Effector memory CD8-positive, alpha-beta T cell (primary cell): ENCODE measurements at regions not wholly inside any gene's neighbourhood (a gene's known extent, or its start where the extent isn't known, plus 50 kb on each side); places are given as distances from the start of the nearest gene placed in this dataset.

Experiments
- ATAC-seq: fragments of 150-1000 bp; cut with Tn5 transposase; replicated peaks from 2 replicates; pipeline ENCODE4 v1.10.0; 2021; ENCODE audit warnings: mild to moderate bottlenecking, moderate library complexity
- DNase-seq, 3 experiments: peaks; one replicate each; pipeline ENCODE4 v3.0.0; 2021
- H3K27ac Mint-ChIP-seq, 2 donors: one replicate each; pipeline ENCODE4 v1.8.0; 2022; ENCODE audit warnings: mild to moderate bottlenecking in 2 of 2, mixed read lengths in 2 of 2, moderate library complexity in 2 of 2
- H3K27me3 Mint-ChIP-seq, 2 donors: one replicate each; pipeline ENCODE4 v1.8.0; 2022; ENCODE audit warnings: mixed read lengths in 2 of 2
- H3K36me3 Mint-ChIP-seq: one replicate; pipeline ENCODE4 v1.8.0; 2022; ENCODE audit warnings: mild to moderate bottlenecking, moderate library complexity, mixed read lengths; ENCODE audit not compliant: insufficient read depth
- H3K4me1 Mint-ChIP-seq, 2 donors: one replicate each; pipeline ENCODE4 v1.8.0; 2022; ENCODE audit warnings: low read depth in 2 of 2, mixed read lengths in 2 of 2
- H3K4me3 Mint-ChIP-seq, 2 donors: one replicate each; pipeline ENCODE4 v1.8.0; 2022; ENCODE audit warnings: mild to moderate bottlenecking in 2 of 2, mixed read lengths in 2 of 2, moderate library complexity in 2 of 2
- H3K9me3 Mint-ChIP-seq, 2 donors: one replicate each; pipeline ENCODE4 v1.8.0; 2022; ENCODE audit warnings: mixed read lengths in 2 of 2

DNA sequence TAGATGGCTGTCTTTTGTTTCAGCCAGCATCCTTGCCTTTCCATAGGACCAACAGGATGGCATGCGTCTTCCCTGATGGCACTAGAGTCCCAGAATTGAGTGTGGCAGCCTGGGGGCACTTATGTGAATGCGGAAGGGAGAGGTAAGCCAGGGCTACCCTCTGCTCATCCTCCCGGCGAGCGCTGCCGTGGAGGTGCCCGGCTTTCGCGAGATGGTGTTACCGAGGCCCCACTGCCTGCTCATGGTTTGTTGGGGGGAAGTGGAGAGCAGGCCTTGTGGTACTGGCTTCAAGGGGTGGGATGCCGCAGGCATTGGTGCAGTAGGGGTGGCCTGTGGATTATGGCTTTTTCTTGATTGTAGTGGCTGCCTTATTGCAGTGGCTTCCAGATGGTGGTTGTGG is 174.3 kb downstream of the AACS start:
- Mint-ChIP-seq H3K27me3 (peaks cover 38 to 73% of the 10 kb centered on the region in 2 donors), H3K27ac (no peak overlapping the region), H3K4me3 (no peak overlapping the region), H3K36me3 (peaks cover 2% of the 10 kb centered on the region), H3K9me3 (no peaks in the 10 kb centered on the region), H3K4me1 (no peaks in the 10 kb centered on the region)
- no peak for ATAC-seq
- no peak for DNase-seq

DNA sequence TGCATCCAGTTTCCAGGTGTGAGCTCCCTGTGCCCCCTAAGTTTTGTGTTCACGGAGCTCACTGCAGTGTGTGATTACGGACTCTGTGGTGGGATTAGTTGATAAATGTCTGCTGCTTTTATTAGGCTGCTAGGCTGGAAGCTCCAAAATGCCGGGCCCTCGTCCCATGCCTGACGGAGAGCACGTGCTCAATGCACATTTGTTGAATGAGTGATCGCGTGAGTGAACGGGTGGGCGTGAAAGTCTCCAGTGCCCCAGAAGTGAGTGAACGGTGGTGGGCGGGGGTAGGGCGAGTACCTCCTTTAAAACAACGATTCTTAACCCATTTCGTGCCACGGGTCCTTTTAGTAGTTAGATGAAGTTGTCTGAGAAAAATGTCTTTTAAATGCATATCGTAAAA is 175.5 kb downstream of the AACS start:
- DNase-seq (no peak), ATAC-seq (no peak)
- no peak overlapping the region for H3K4me3 Mint-ChIP-seq
- no peaks in the 10 kb centered on the region for H3K4me1 Mint-ChIP-seq
- peaks cover 44 to 70% of the 10 kb centered on the region in 2 donors for H3K27me3 Mint-ChIP-seq
- H3K9me3 Mint-ChIP-seq = no peaks in the 10 kb centered on the region
- no peak overlapping the region for H3K27ac Mint-ChIP-seq
- peaks cover 2% of the 10 kb centered on the region for H3K36me3 Mint-ChIP-seq

DNA sequence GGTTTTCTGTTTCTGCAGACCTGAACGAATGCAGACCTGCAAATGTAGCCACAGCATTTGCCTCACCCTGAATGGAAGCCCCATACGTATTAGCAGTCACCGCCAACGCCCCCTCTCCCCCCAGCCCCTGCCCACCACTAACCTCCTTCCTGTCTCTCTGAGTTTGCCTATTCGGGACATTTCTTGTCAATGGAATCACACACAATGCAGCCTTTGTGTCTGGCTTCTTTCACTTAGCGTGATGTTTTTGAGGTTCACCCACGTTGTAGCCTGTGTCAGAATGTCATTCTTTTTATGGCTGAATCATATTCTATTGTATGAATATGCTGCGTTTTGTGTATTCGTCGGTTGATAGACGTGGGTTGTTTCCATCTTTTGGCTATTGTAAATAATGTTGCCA is 178.6 kb downstream of the AACS start:
- ATAC-seq (no peak), DNase-seq (no peak)
- H3K9me3 Mint-ChIP-seq = no peaks in the 10 kb centered on the region
- peaks cover 54 to 63% of the 10 kb centered on the region in 2 donors for H3K27me3 Mint-ChIP-seq
- H3K27ac Mint-ChIP-seq = no peak overlapping the region
- H3K4me1 Mint-ChIP-seq = no peaks in the 10 kb centered on the region
- no peaks in the 10 kb centered on the region for H3K36me3 Mint-ChIP-seq
- H3K4me3 Mint-ChIP-seq = no peak overlapping the region

DNA sequence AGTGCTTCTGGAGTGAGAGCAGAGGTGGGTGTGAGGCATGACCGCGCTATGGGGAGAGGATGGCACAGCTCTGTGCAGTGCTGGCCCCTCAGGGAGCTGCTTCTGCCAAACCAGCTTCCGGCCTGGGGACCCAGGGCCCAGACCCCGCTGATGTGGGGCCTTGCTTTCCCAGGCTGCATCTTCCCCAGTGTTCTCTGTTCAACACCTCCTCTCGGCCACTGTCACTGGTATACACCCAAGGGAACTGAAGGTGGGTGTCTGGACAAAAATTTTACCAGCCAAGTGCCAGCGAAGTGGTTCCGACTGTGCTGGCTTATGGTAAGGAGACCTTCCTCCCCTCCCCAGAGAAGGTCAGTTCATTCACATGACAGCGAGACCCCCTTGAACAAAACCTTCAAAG is 179.1 kb downstream of the AACS start:
- no peak for ATAC-seq
- Mint-ChIP-seq H3K27me3 (peaks cover 50 to 63% of the 10 kb centered on the region in 2 donors), H3K4me3 (no peak overlapping the region), H3K36me3 (no peaks in the 10 kb centered on the region), H3K9me3 (no peaks in the 10 kb centered on the region), H3K27ac (no peak overlapping the region), H3K4me1 (no peaks in the 10 kb centered on the region)
- DNase-seq = no peak

DNA sequence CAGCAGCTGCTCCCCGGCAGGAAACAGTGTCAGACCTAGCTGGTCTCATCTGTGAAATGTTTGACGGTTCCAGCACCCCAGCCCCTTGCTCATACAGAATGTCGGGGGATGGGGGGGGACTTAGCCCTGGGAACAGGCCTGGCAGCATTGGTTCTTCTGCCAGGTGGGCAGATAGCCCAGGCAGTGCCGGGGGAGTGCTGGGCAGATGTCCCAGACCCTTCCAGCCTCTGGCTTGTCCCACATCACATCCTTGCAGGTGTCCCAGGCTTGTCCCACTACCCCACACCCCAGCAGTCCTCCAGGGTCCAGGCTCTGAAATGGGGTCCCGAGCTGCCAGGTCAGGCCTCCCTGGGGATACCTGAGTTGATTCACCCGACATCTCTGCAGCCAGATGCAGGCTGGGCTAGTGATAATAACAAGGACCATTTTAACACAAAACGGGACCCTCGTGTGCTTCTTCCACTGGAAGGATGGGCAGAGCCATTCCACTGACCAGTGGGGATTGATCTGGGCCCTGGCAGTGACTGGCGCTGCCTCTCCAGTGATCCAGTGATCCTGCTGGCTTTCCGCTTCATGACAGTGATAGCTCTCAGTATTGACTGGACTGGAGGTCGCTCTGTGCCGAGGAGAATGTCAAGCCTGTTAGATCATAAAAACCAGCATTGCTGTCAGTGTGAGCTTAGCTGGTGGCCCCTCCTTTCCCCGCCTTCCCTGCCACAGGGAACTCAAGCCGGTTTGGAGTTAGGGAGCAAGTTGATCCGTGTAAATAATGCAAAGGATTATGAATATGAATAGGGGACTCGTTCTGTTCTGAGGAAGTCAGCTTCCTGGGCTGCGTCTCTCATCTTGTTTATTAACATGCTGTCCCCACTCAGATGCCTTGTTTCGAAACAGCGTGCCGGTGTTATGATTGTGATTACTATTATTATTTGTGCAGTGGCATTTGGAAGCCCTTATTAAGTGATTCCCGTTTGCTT is 180.6 kb downstream of the AACS start:
- H3K27ac Mint-ChIP-seq = no peak overlapping the region
- DNase-seq = no peak
- peaks cover 52 to 54% of the 10 kb centered on the region in 2 donors for H3K27me3 Mint-ChIP-seq
- H3K9me3 Mint-ChIP-seq = no peaks in the 10 kb centered on the region
- no peaks in the 10 kb centered on the region for H3K4me1 Mint-ChIP-seq
- no peak overlapping the region for H3K4me3 Mint-ChIP-seq
- no peaks in the 10 kb centered on the region for H3K36me3 Mint-ChIP-seq
- ATAC-seq = no peak

DNA sequence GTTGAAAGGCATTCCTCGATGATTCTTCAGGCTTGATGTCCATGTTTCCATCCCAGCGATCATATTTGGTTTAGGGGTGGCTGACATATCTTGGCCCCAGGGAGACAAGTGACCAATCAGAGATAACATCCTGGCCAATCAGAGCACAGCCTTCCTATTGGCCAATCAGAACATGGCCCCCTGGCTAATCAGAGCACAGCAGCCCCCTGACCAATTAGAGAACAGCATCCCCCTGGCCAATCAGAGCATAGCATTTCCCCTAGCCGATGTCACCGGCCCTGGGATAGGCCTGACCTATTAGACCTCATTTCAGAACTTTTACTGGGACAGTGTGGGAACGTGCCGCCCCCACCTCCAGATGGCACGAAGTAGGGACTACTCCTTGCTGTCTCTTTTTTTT is 182.2 kb downstream of the AACS start:
- Mint-ChIP-seq H3K9me3 (no peaks in the 10 kb centered on the region), H3K36me3 (no peaks in the 10 kb centered on the region), H3K27me3 (peaks cover 45 to 50% of the 10 kb centered on the region in 2 donors)

DNA sequence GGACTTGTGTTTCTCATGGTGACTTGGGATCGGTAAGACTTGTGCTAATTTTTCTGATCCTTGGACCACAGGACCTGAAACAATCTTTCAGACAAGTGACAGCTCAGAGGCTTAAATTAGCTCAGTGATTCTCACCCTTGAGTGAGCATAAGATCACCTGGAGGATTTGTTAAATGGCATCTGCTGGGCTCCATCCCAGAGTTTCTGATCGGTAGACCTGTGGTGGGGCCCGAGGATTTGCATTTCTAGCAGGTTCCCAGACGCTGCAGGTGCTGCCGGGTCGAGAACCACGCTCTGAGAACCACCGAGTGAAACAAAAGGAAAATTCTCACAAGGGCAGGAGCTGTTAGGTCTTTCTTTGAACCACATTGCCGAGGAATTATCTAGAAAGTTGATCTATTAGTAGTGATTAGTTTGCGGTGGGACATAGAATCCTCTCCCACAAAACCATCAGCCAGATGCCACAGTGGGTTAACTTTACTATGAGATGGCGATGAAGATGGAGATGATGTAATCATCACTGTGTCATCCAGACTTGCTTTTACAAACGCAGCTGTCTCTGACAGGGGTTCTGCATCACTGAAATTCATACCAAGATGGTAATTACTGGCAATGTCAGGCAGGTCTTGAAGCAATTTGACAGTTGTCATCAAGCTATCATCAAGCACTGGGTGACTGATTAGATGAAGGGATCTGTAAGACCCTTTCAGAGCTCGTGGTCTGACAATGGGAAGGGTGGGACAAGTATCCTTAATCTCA is 184.0 kb downstream of the AACS start:
- DNase-seq = no peak
- Mint-ChIP-seq H3K36me3 (no peaks in the 10 kb centered on the region), H3K4me1 (no peaks in the 10 kb centered on the region), H3K9me3 (no peaks in the 10 kb centered on the region), H3K4me3 (no peak overlapping the region), H3K27ac (no peak overlapping the region), H3K27me3 (peaks cover 39 to 52% of the 10 kb centered on the region in 2 donors)
- ATAC-seq = no peak

More for the DNA sequence above, 182.2 kb downstream of the AACS start:
- no peak for ATAC-seq
- H3K4me3 Mint-ChIP-seq = no peak overlapping the region
- no peak overlapping the region for H3K27ac Mint-ChIP-seq
- DNase-seq = no peak
- no peaks in the 10 kb centered on the region for H3K4me1 Mint-ChIP-seq

DNA sequence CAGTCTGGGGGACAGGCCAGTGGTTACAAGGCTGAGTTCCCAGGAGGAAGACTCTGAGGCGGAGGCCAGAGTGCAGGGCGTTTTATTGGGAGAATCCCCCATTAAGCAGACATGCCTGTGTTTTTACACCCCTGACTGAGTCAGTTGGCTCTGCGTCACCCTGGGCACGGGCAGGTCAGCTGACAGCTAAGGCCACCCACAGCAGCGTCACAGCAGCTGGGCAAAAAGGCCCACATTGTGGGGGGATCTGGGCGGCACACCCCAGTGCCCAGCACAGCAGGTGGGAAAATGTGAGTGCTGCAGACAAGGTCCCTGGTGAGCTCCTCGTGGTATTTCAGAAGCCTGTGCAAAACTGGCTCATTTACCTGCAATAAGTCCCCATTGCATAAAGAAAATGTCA is 184.7 kb downstream of the AACS start:
- no peak for ATAC-seq
- no peak for DNase-seq
- H3K36me3 Mint-ChIP-seq = no peaks in the 10 kb centered on the region
- no peak overlapping the region for H3K27ac Mint-ChIP-seq
- no peaks in the 10 kb centered on the region for H3K4me1 Mint-ChIP-seq
- H3K4me3 Mint-ChIP-seq = no peak overlapping the region
- no peaks in the 10 kb centered on the region for H3K9me3 Mint-ChIP-seq
- peaks cover 33 to 51% of the 10 kb centered on the region in 2 donors for H3K27me3 Mint-ChIP-seq

DNA sequence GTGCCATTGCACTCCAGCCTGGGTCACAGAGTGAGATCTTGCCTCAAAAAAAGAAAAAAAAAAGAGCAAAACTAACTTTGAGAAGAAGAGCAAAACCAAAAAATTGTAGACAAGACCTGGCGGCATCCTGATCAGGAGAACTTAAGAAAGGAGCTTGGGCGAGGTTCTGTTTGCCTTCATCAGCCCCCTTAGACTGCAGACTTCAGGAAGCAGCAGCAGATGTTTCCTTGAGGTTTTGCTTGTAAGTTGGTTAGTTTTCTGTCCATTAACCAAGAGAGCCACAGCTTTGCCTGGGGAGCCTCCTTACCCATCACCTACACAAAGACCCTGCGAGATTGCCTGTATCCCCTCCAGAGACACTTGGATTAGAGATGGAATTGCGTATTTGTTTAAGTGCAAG is 189.0 kb downstream of the AACS start:
- Mint-ChIP-seq H3K27ac (no peak overlapping the region), H3K4me1 (no peaks in the 10 kb centered on the region), H3K9me3 (no peaks in the 10 kb centered on the region), H3K27me3 (peaks cover 21 to 38% of the 10 kb centered on the region in 2 donors), H3K36me3 (no peaks in the 10 kb centered on the region), H3K4me3 (no peak overlapping the region)
- ATAC-seq = no peak
- DNase-seq = no peak

DNA sequence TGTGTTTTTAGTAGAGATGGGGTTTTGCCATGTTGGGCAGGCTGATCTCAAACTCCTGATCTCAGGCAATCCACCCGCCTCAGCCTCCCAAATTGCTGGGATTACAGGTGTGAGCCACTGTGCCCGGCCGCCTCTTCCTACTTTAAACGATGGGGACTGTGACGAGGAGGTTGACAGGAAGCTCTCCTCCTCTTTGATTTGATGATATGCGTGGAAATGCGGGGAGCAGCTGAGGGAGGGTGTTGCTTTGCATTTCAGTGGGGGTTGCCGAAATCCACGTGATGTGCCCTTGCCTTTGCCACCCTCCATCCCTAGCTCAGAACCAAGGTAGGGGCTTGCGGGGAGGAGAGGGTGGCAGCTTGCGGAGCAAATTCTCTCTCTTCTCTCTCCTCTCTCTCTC is 189.6 kb downstream of the AACS start:
- DNase-seq (no peak), ATAC-seq (no peak)
- Mint-ChIP-seq H3K4me1 (no peaks in the 10 kb centered on the region), H3K27ac (no peak overlapping the region), H3K4me3 (no peak overlapping the region), H3K27me3 (peaks cover 21 to 35% of the 10 kb centered on the region in 2 donors), H3K36me3 (no peaks in the 10 kb centered on the region), H3K9me3 (no peaks in the 10 kb centered on the region)

DNA sequence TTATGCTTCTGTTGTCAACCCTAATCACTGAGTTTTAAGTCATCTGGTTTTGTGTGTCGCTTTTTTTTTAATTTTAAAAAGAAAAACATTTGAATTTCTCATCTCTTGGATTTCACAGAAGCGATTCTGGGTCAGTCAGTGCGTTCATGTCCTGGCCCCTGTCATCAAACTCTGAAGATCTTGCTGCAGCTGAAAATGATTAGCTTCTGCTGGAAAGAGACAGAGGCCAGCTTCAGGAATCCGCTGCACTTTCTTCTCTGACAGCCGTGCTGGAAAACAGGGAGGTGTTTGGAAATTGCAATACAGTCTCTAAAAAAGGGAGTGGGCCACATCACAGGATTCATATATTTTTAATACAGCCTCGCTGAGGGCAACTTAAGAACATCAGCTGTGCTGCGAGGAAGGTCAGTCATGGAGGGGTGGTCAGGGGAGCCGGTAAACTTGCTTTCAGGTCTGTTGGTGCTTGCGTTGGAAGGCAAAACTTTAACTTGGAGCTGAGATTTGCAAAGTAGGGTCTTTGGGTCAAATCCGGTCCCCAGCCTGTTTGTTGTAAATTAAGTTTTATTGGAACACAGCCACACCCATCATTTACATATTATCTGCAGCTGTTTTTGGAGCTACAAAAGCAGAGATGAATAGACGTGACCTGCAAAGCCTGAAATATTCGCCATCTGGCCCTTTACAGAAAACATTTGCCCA is 190.8 kb downstream of the AACS start:
- peaks cover 14 to 35% of the 10 kb centered on the region in 2 donors for H3K27me3 Mint-ChIP-seq
- H3K4me1 Mint-ChIP-seq = no peaks in the 10 kb centered on the region
- no peak overlapping the region for H3K27ac Mint-ChIP-seq
- ATAC-seq = no peak
- H3K4me3 Mint-ChIP-seq = no peak overlapping the region
- no peaks in the 10 kb centered on the region for H3K9me3 Mint-ChIP-seq
- no peaks in the 10 kb centered on the region for H3K36me3 Mint-ChIP-seq
- no peak for DNase-seq

DNA sequence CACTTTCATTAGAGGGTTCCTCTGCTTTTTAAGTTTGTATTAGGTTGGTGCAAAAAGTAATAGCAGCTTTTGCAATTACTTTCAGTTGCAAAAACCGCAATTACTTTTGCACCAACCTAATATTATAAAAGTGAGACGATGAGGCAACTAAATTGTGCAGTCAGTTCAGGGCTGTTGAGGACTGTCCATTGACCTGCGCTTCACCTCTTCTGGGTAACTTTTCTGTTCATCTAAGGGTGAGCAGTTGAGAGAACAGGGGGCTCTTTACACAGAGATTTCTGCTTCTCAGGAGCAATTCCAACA is 191.3 kb downstream of the AACS start:
- Mint-ChIP-seq H3K27me3 (peaks cover 19 to 35% of the 10 kb centered on the region in 2 donors), H3K4me1 (no peaks in the 10 kb centered on the region), H3K4me3 (no peak overlapping the region), H3K36me3 (no peaks in the 10 kb centered on the region), H3K27ac (no peak overlapping the region), H3K9me3 (no peaks in the 10 kb centered on the region)
- ATAC-seq (no peak), DNase-seq (no peak)

DNA sequence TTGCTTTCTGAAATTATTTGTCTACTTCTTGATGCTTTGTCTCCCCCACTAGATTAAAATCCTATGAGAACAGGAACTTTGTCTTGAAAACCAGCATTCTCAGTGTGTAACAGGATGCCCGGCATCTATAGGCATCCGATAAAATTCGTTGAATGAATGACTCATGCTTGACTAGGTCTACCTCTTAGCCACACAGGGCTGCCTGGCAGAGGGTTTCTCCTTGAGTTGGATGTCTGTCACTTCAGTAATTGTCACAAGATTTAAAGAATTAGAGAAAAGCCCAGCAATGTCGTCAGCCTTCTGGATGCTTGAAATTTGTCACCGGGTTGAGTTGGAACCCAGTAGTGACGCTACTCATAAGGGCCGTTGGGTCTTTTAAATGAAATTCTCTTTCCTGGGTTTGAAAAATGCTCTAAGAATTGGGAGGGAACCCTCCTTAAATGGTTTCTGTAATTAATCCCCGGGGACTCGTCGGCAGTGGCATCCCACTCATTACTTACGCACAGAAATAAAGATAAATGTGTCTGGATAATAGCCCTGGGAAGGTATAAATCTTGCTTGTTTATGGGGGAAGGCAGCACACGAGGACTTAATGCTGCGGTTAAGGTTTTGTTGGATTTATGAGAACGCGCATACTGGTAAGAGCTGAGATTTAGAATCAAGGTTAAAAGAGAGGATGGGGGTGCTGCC is 194.1 kb downstream of the AACS start:
- H3K27ac Mint-ChIP-seq = no peak overlapping the region
- DNase-seq = no peak
- H3K9me3 Mint-ChIP-seq = no peaks in the 10 kb centered on the region

More for the DNA sequence above, 194.1 kb downstream of the AACS start:
- peaks cover 13 to 19% of the 10 kb centered on the region in 2 donors for H3K27me3 Mint-ChIP-seq
- ATAC-seq = no peak
- H3K36me3 Mint-ChIP-seq = no peaks in the 10 kb centered on the region
- H3K4me3 Mint-ChIP-seq = no peak overlapping the region
- H3K4me1 Mint-ChIP-seq = no peaks in the 10 kb centered on the region
